HG02678 (cell line): ENCODE measurements at regions not wholly inside any gene's neighbourhood (a gene's known extent, or its start where the extent isn't known, plus 50 kb on each side); places are given as distances from the start of the nearest gene placed in this dataset.
"Not testable (repeated sequence)": the region's sequence is repeated elsewhere in the genome, so short reads cannot be mapped to it uniquely, and the experiment has no call there.

Source experiments
- ATAC-seq: cut with Tn5 transposase; IDR thresholded peaks from one replicate; pipeline ENCODE4 v1.9.1; 2021; ENCODE audit warnings: mild to moderate bottlenecking, moderate library complexity; ENCODE audit not compliant: unreplicated experiment

GRCh38 chr10:53223851-53224250 is 451.3 kb upstream of the MBL2 start:
- ATAC-seq: no peak

- ATAC-seq: no peak
These were observed 450.2 kb upstream of the MBL2 start for GRCh38 chr10:53222806-53223205.

GRCh38 chr10:53209944-53210611 is 437.5 kb upstream of the MBL2 start:
- ATAC-seq: no peak

- no peak for ATAC-seq
These were observed 411.1 kb upstream of the MBL2 start for GRCh38 chr10:53183733-53184132.

GRCh38 chr10:53177468-53177867 is 404.9 kb upstream of the MBL2 start:
- ATAC-seq: no peak

- ATAC-seq: no peak
These were observed 393.7 kb upstream of the MBL2 start for GRCh38 chr10:53166325-53166724.

- ATAC-seq: no peak
These were observed 390.3 kb upstream of the MBL2 start for GRCh38 chr10:53162856-53163255.

- ATAC-seq: no peak
These were observed 388.6 kb upstream of the MBL2 start for GRCh38 chr10:53161231-53161630.

GRCh38 chr10:53155674-53156073 is 383.1 kb upstream of the MBL2 start:
- not testable (repeated sequence) for ATAC-seq

- no peak for ATAC-seq
These were observed 381.2 kb upstream of the MBL2 start for GRCh38 chr10:53153831-53154230.

- no peak for ATAC-seq
These were observed 367.9 kb upstream of the MBL2 start for GRCh38 chr10:53140506-53140905.

- ATAC-seq: peak; percentile 33
These were observed 363.3 kb upstream of the MBL2 start for GRCh38 chr10:53135897-53136253.

- ATAC-seq: peak; percentile 87
These were observed 362.8 kb upstream of the MBL2 start for GRCh38 chr10:53135213-53135896.

- ATAC-seq: no peak
These were observed 361.5 kb upstream of the MBL2 start for GRCh38 chr10:53134050-53134449.

- no peak for ATAC-seq
These were observed 357.8 kb upstream of the MBL2 start for GRCh38 chr10:53130337-53130736.

GRCh38 chr10:53127686-53128085 is 355.1 kb upstream of the MBL2 start:
- no peak for ATAC-seq

- no peak for ATAC-seq
These were observed 350.7 kb upstream of the MBL2 start for GRCh38 chr10:53123311-53123710.

GRCh38 chr10:53122281-53122680 is 349.7 kb upstream of the MBL2 start:
- peak; percentile 40 for ATAC-seq

GRCh38 chr10:53115660-53116059 is 343.1 kb upstream of the MBL2 start:
- no peak for ATAC-seq

GRCh38 chr10:53111529-53111928 is 338.9 kb upstream of the MBL2 start:
- ATAC-seq: no peak

GRCh38 chr10:53109320-53109719 is 336.7 kb upstream of the MBL2 start:
- no peak for ATAC-seq

- no peak for ATAC-seq
These were observed 335.8 kb upstream of the MBL2 start for GRCh38 chr10:53108317-53108934.
